ENCODE measurements at regions not wholly inside any gene's neighbourhood (a gene's known extent, or its start where the extent isn't known, plus 50 kb on each side); places are given as distances from the start of the nearest gene placed in this dataset.

DNA sequence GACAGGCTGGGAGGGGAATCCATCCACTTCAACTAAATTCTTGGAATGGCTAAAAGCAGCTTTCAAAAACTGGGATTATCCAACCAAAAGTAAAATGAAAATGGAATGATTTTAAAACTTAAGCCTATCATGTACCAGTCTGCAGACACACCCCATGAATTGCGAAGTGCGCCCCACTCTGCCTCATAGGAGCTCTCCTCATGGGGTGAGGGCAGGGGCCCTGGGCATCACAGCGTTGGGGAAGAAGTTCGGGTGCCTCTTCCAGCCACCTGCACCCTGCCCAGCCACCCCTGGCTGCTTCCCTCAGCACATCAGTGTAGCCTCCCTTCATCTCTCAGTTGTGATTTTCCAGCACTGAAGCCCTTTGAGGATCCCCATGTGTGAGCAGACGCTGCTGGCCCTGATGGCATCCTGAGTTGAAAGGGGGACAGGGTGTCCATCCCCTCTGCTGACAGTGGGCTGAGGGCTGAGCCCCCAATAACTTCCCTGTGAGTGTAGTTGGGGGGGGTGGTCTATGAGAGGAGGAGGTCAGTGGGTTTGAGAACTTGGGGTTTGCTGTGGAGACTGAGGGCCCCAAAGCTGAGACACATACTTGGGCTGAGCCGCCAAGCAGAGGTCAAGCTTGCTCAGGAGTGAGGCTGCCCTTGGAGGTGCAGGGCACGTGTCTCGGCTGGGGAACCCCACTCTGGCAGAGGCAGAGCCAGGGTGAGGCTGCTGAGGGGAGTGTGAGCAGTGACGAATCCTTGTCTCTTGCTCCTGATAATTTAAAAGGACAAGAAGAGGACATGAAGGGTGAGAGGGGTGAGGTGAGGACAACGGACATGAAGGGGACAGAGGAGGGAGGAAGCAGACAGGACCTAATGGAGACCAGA lies 542.1 kb downstream of the TCERG1L start:
- Histone ChIP-seq H3K36me3 (no peaks in the 10 kb centered on the region), H3K27me3 (no peaks in the 10 kb centered on the region), H3K4me3 (no peak overlapping the region), H3K9me3 (no peaks in the 10 kb centered on the region), H3K4me1 (no peaks in the 10 kb centered on the region), H3K27ac (no peak overlapping the region), H3K9ac (ENCODE audit: low read depth in 2 of 2, low read length in 2 of 2) (no peak overlapping the region)
- DNase-seq: no peak
- TF ChIP-seq, protein P1, sequence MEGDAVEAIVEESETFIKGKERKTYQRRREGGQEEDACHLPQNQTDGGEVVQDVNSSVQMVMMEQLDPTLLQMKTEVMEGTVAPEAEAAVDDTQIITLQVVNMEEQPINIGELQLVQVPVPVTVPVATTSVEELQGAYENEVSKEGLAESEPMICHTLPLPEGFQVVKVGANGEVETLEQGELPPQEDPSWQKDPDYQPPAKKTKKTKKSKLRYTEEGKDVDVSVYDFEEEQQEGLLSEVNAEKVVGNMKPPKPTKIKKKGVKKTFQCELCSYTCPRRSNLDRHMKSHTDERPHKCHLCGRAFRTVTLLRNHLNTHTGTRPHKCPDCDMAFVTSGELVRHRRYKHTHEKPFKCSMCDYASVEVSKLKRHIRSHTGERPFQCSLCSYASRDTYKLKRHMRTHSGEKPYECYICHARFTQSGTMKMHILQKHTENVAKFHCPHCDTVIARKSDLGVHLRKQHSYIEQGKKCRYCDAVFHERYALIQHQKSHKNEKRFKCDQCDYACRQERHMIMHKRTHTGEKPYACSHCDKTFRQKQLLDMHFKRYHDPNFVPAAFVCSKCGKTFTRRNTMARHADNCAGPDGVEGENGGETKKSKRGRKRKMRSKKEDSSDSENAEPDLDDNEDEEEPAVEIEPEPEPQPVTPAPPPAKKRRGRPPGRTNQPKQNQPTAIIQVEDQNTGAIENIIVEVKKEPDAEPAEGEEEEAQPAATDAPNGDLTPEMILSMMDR (IDR thresholded peaks at IDR 0.05): no peak
- intact Hi-C loops (cut with DNase I): no loop called here

DNA sequence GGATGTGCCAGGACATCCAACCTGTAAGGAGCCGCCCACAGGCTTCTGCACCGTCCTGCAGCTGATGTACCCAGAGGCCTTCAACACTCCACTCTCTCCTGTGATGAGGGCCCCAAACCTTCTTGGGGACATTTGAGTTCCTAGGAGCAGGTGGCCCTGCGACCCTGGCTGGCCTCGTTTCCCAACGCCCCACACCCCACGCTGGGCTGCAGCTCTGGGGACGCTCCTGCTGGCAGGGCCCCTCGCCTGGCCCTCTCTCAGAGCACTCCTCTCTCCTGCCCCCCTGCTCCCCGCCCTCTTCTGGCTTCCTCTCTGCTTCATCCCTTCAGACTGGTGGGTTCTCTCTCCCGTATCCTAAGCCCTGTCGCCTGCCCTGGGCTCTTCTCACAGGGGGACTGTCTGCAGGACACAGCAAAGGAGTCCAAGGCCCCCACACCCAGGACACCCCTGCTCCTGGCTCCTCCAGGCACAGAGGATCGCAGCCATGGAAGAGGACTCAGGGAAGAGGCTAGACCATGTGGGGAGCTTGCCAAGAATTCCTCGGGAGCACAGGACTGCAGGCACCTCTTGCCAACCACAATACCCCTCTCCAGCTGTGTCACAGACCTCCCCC lies 541.4 kb downstream of the TCERG1L start:
- H3K27me3 ChIP-seq: no peaks in the 10 kb centered on the region
- intact Hi-C loops (cut with DNase I): no loop called here

DNA sequence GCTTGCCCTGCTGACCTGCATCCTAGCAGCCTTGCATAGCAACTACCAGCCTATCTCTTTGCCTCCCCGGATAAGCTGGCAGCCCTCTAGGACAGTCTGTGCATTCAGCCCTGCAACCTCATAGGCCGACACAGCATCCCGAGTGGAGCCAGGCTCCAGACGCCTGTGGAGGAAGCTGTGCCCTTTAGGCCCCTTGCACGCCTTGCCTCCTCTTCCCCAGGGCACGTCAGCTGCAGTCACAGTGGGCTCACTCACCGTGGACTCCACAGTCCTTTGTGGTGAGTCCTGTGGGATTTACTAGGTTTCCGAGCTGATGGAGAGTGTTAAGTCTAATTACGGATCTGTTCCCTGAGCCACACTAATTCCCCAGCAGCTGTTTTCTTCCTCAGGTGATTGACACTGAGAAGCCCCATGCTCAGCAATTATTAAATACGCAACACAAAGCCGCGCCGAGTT lies 540.0 kb downstream of the TCERG1L start:
- Histone ChIP-seq H3K4me3 (no peak overlapping the region), H3K27ac (no peak overlapping the region)
- intact Hi-C loops (cut with DNase I): no loop called here

More for the DNA sequence above, 541.4 kb downstream of the TCERG1L start:
- Histone ChIP-seq H3K9me3 (no peaks in the 10 kb centered on the region), H3K27ac (no peak overlapping the region), H3K4me3 (no peak overlapping the region), H3K9ac (ENCODE audit: low read depth in 2 of 2, low read length in 2 of 2) (no peak overlapping the region), H3K36me3 (no peaks in the 10 kb centered on the region), H3K4me1 (no peaks in the 10 kb centered on the region)
- no peak for DNase-seq
- TF ChIP-seq, protein P1 (IDR thresholded peaks at IDR 0.05): no peak

DNA sequence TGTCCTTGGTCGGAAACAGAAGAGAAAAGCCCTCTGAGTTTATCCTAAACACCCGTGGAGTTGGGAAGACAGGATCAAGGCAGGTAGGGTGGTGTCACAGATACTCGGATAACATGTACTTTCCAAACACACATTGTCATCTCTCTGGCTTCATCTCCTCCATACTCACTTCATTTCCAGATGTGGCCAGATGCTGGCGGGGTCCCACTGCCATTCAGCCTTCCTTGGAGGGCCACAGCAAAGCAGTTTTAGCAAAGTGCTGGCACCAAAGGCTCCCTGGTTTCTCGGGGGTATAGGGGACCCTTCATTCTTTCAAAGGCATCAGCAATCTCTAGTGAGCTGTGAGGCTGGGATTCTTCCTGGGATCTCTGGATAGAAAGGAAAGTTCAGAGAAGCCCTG lies 539.5 kb downstream of the TCERG1L start:
- DNase-seq: no peak
- no peaks in the 10 kb centered on the region for H3K4me1 ChIP-seq
- no peaks in the 10 kb centered on the region for H3K27me3 ChIP-seq
- H3K4me3 ChIP-seq: no peak overlapping the region
- H3K36me3 ChIP-seq: no peaks in the 10 kb centered on the region
- H3K27ac ChIP-seq: no peak overlapping the region
- intact Hi-C loops (cut with DNase I): no loop called here
- no peak overlapping the region for H3K9ac ChIP-seq (ENCODE audit: low read depth in 2 of 2, low read length in 2 of 2)
- TF ChIP-seq, protein P1 (IDR thresholded peaks at IDR 0.05): no peak
- H3K9me3 ChIP-seq: no peaks in the 10 kb centered on the region

More for the DNA sequence above, 540.0 kb downstream of the TCERG1L start:
- DNase-seq: no peak
- no peaks in the 10 kb centered on the region for H3K4me1 ChIP-seq
- TF ChIP-seq, protein P1 (IDR thresholded peaks at IDR 0.05): no peak
- H3K27me3 ChIP-seq: no peaks in the 10 kb centered on the region
- no peaks in the 10 kb centered on the region for H3K9me3 ChIP-seq
- H3K36me3 ChIP-seq: no peaks in the 10 kb centered on the region
- no peak overlapping the region for H3K9ac ChIP-seq (ENCODE audit: low read depth in 2 of 2, low read length in 2 of 2)

DNA sequence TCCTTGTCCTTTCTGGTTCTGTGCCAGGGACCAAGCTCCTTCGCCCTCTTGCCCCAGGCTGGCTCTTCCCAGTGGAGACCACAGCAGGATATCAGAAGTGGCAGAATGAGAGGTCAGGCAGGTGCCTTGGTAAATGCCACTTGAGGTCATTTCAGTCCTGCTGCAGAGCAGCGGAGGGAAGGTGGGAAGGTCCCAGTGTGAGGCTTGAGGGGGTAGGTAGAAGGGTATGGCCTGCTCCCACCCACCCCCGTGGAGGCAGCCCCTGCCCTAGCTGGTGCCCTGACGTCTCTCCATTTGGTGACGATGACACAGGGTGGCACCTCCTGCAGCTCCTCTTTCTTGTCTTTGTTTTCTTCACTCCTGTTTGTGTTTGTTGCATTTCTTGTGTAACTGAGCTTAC lies 538.8 kb downstream of the TCERG1L start:
- DNase-seq: no peak
- no peak overlapping the region for H3K9ac ChIP-seq (ENCODE audit: low read depth in 2 of 2, low read length in 2 of 2)
- no peaks in the 10 kb centered on the region for H3K36me3 ChIP-seq
- no peaks in the 10 kb centered on the region for H3K9me3 ChIP-seq
- no peak overlapping the region for H3K4me3 ChIP-seq
- no peaks in the 10 kb centered on the region for H3K27me3 ChIP-seq
- intact Hi-C loops (cut with DNase I): no loop called here
- H3K27ac ChIP-seq: no peak overlapping the region
- TF ChIP-seq, protein P1 (IDR thresholded peaks at IDR 0.05): no peak
- no peaks in the 10 kb centered on the region for H3K4me1 ChIP-seq
